CD4-positive, CD25-positive, alpha-beta regulatory T cell (primary cell): ENCODE measurements at regions not wholly inside any gene's neighbourhood (a gene's known extent, or its start where the extent isn't known, plus 50 kb on each side); places are given as distances from the start of the nearest gene placed in this dataset.
"Not testable (repeated sequence)": the region's sequence is repeated elsewhere in the genome, so short reads cannot be mapped to it uniquely, and the experiment has no call there.

ENCODE experiments used
- ATAC-seq, 2 donors: fragments of 150-1000 bp; cut with Tn5 transposase; one replicate each; pipeline ENCODE4 v1.10.0; 2021; ENCODE audit warnings: low read depth in 2 of 2, moderate number of reproducible peaks in 2 of 2, moderate library complexity in 1 of 2
- DNase-seq, 3 donors: peaks; one replicate each; pipeline versions ENCODE4 v3.0.0 to v3.0.0-alpha.2; 2012 to 2022; ENCODE audit warnings: mixed read lengths in 1 of 3
- H3K27ac ChIP-seq: one replicate; pipeline ENCODE4 v1.7.0; 2013; ENCODE audit warnings: mild to moderate bottlenecking, low read length; ENCODE audit not compliant: insufficient read depth, poor library complexity, severe bottlenecking
- H3K27me3 ChIP-seq: one replicate; pipeline ENCODE4 v1.7.0; 2013; ENCODE audit warnings: low read length; ENCODE audit not compliant: control insufficient read depth, insufficient read depth
- H3K36me3 ChIP-seq: one replicate; pipeline ENCODE4 v1.7.0; 2013; ENCODE audit warnings: mild to moderate bottlenecking, low read length, moderate library complexity; ENCODE audit not compliant: control insufficient read depth, insufficient read depth
- H3K4me1 ChIP-seq: 2 replicates; pipeline ENCODE4 v1.7.0; 2013; ENCODE audit warnings: mild to moderate bottlenecking, low read length; ENCODE audit not compliant: insufficient read depth, control insufficient read depth, poor library complexity, severe bottlenecking
- H3K4me3 ChIP-seq: one replicate; pipeline ENCODE4 v1.7.0; 2013; ENCODE audit warnings: low read depth, mild to moderate bottlenecking, low read length, moderate library complexity
- H3K9me3 ChIP-seq, 2 experiments: 1 replicate in 1 of 2; 2 replicates in 1 of 2; pipeline ENCODE4 v1.7.0; 2013; ENCODE audit warnings: low read length in 2 of 2, mild to moderate bottlenecking in 1 of 2, moderate library complexity in 1 of 2; ENCODE audit not compliant: control insufficient read depth in 2 of 2
- H3K27ac Mint-ChIP-seq, 3 donors: one replicate each; pipeline ENCODE4 v1.8.0; 2020 to 2022; ENCODE audit warnings: mild to moderate bottlenecking in 3 of 3, mixed read lengths in 3 of 3, moderate library complexity in 2 of 3
- H3K27me3 Mint-ChIP-seq: one replicate; pipeline ENCODE4 v1.8.0; 2022; ENCODE audit warnings: mild to moderate bottlenecking, mixed read lengths
- H3K36me3 Mint-ChIP-seq: one replicate; pipeline ENCODE4 v1.8.0; 2020; ENCODE audit warnings: mixed read lengths
- H3K4me1 Mint-ChIP-seq, 4 donors: one replicate each; pipeline ENCODE4 v1.8.0; 2020 to 2022; ENCODE audit warnings: mixed read lengths in 4 of 4, mild to moderate bottlenecking in 1 of 4
- H3K4me3 Mint-ChIP-seq, 4 donors: one replicate each; pipeline ENCODE4 v1.8.0; 2020 to 2022; ENCODE audit warnings: mild to moderate bottlenecking in 4 of 4, mixed read lengths in 4 of 4, moderate library complexity in 3 of 4
- H3K9me3 Mint-ChIP-seq, 7 donors: one replicate each; pipeline ENCODE4 v1.8.0; 2020 to 2022; ENCODE audit warnings: mixed read lengths in 7 of 7, mild to moderate bottlenecking in 3 of 7, moderate library complexity in 2 of 7

DNA sequence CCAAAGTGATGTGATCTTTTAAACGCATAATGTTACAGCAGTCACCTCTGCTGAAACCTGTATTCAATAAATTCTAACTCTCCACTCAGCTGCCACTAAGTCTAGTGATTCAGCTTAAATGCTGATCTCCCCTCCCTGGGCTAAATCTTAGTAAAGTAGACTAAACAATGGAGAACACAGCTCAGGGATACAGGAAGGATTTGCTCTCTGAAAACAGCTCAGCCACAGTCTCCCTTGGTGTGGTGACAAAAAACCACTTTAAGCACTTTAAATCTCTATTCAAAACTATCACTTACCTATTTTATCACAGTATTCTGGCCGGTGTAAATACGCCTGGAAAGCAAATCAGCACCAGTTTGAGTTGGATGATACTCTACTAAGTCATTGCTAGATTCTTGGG, 130.6 kb downstream of the RFX6 start:
- Mint-ChIP-seq H3K36me3 (no peaks in the 10 kb centered on the region), H3K9me3 (peaks cover 0 to 7% (median 0%) of the 10 kb centered on the region in 7 donors), H3K27ac (no peak overlapping the region), H3K4me1 (no peaks in the 10 kb centered on the region), H3K4me3 (no peak overlapping the region), H3K27me3 (no peaks in the 10 kb centered on the region)
- DNase-seq (no peak), ATAC-seq (no peak)
- no peaks in the 10 kb centered on the region for H3K36me3 ChIP-seq
- H3K27ac ChIP-seq: no peak overlapping the region
- H3K4me1 ChIP-seq: no peaks in the 10 kb centered on the region
- H3K27me3 ChIP-seq: no peaks in the 10 kb centered on the region
- no peaks in the 10 kb centered on the region for H3K9me3 ChIP-seq
- no peak overlapping the region for H3K4me3 ChIP-seq

DNA sequence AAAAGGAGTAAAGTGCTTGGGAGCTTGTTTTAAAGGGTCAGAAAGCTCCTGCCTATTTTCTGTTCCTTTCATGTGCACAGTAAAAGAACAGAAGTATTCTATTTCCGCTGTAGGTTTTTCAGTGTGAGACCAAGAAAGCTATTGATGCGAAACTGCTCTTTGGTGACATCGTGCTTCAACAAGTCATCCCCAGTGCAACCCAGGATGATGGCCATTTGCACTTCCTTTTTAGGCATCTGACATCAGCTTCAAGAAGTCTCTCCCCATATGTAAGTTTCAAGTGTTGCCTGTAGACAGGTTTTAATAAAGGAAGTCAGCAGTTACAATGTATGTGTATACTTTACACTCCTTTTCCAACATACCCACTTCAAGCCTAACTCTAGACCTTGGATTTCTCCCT, 131.6 kb downstream of the RFX6 start:
- no peaks in the 10 kb centered on the region for H3K4me1 Mint-ChIP-seq
- H3K27me3 ChIP-seq: no peaks in the 10 kb centered on the region
- no peaks in the 10 kb centered on the region for H3K36me3 ChIP-seq
- no peaks in the 10 kb centered on the region for H3K27me3 Mint-ChIP-seq
- no peak overlapping the region for H3K4me3 ChIP-seq
- no peaks in the 10 kb centered on the region for H3K36me3 Mint-ChIP-seq
- H3K9me3 Mint-ChIP-seq: peaks cover 0 to 7% (median 0%) of the 10 kb centered on the region in 7 donors
- no peak overlapping the region for H3K27ac ChIP-seq
- no peak overlapping the region for H3K27ac Mint-ChIP-seq
- H3K4me1 ChIP-seq: no peaks in the 10 kb centered on the region
- DNase-seq (no peak), ATAC-seq (no peak)
- H3K4me3 Mint-ChIP-seq: no peak overlapping the region
- no peaks in the 10 kb centered on the region for H3K9me3 ChIP-seq

DNA sequence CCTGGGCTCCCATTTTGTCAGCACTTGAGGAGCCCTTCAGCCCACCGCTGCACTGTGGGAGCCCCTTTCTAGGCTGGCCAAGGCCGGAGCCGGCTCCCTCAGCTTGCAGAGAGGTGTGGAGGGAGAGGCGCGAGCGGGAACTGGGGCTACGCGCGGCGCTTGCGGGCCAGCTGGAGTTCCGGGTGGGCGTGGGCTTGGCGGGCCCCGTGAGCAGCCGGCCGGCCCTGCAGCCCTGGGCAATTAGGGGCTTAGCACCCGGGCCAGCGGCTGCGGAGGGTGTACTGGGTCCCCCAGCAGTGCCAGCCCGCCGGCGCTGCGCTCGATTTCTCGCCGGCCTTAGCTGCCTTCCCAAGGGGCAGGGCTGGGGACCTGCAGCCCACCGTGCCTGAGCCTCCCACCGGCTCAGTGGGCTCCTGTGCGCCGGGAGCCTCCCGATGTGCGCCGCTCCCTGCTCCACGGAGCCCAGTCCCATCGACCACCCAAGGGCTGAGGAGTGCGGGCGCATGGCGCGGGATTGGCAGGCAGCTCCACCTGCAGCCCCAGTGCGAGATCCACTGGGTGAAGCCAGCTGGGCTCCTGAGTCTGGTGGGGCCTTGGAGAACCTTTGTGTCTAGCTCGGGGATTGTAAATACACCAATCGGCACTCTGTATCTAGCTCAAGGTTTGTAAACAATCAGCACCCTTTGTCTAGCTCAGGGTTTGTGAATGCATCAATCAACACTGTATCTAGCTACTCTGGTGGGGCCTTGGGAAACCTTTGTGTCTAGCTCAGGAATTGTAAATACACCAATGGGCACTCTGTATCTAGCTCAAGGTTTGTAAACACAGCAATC, 137.8 kb downstream of the RFX6 start:
- H3K9me3 ChIP-seq, H3K27me3 ChIP-seq, H3K27me3 Mint-ChIP-seq, H3K36me3 ChIP-seq, H3K4me1 Mint-ChIP-seq, H3K4me3 ChIP-seq, DNase-seq, H3K36me3 Mint-ChIP-seq, ATAC-seq, H3K4me3 Mint-ChIP-seq, H3K27ac ChIP-seq, H3K27ac Mint-ChIP-seq, H3K4me1 ChIP-seq: not testable (repeated sequence)
- H3K9me3 Mint-ChIP-seq: peaks cover 3 to 15% (median 6%) of the 10 kb centered on the region in 7 donors

DNA sequence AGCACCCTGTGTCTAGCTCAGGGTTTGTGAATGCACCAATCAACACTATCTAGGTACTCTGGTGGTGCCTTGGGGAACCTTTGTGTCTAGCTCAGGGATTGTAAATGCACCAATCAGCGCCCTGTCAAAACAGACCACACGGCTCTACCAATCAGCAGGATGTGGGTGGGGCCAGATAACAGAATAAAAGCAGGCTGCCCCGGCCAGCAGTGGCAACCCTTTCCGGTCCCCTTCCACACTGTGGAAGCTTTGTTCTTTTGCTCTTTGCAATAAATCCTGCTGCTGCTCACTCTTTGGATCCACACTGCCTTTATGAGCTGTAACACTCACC, 138.4 kb downstream of the RFX6 start:
- H3K36me3 Mint-ChIP-seq, H3K4me3 Mint-ChIP-seq, H3K27ac ChIP-seq, H3K27me3 ChIP-seq, H3K27me3 Mint-ChIP-seq, H3K4me1 Mint-ChIP-seq, ATAC-seq, H3K9me3 ChIP-seq, DNase-seq, H3K27ac Mint-ChIP-seq, H3K4me3 ChIP-seq, H3K4me1 ChIP-seq, H3K36me3 ChIP-seq: not testable (repeated sequence)
- H3K9me3 Mint-ChIP-seq: peaks cover 3 to 15% (median 6%) of the 10 kb centered on the region in 7 donors

DNA sequence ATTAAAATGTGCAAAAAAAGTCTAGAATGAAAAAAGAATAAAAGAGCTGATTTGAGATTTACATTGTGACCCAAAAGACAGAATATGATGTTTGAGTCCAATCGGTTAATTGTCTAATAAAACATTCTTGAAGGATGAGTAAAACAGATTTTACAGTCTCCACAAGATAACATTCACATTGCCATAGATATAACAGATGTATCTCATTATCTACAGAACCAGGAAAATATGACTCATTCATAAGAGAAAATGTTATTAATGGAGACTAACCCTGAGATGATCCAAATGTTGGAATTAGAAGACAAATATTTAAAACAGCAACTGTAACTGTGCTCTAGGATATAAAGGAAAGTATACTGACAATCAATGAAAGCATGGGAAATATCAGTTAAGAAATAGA, 141.7 kb downstream of the RFX6 start:
- DNase-seq (no peak), ATAC-seq (no peak)
- no peaks in the 10 kb centered on the region for H3K27me3 Mint-ChIP-seq
- peaks cover 0 to 14% (median 6%) of the 10 kb centered on the region in 7 donors for H3K9me3 Mint-ChIP-seq
- H3K4me1 ChIP-seq: no peaks in the 10 kb centered on the region
- H3K36me3 ChIP-seq: no peaks in the 10 kb centered on the region
- H3K4me1 Mint-ChIP-seq: no peaks in the 10 kb centered on the region
- H3K27ac ChIP-seq: no peak overlapping the region
- no peak overlapping the region for H3K4me3 ChIP-seq
- no peaks in the 10 kb centered on the region for H3K36me3 Mint-ChIP-seq
- H3K4me3 Mint-ChIP-seq: no peak overlapping the region
- H3K9me3 ChIP-seq: no peaks in the 10 kb centered on the region
- no peaks in the 10 kb centered on the region for H3K27me3 ChIP-seq
- H3K27ac Mint-ChIP-seq: no peak overlapping the region

DNA sequence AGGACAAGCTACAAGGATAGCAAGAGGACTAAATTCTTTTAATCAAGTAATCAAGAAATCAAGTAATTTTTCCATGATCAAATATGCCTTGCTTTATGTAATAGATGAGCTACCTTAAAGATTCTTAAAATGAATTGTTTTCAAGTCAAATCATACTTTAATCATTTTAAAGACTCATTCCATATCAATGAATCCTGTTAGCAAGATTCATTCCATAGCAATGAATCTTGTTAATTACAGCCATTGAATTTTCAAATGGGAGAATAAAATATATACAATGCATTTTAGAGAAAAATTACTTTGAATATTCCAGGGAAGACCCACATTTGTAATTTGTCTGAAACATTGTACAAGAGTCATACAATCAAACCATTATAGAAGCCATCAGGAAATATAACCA, 145.7 kb downstream of the RFX6 start:
- ATAC-seq: no peak
- no peaks in the 10 kb centered on the region for H3K36me3 ChIP-seq
- no peak for DNase-seq

DNA sequence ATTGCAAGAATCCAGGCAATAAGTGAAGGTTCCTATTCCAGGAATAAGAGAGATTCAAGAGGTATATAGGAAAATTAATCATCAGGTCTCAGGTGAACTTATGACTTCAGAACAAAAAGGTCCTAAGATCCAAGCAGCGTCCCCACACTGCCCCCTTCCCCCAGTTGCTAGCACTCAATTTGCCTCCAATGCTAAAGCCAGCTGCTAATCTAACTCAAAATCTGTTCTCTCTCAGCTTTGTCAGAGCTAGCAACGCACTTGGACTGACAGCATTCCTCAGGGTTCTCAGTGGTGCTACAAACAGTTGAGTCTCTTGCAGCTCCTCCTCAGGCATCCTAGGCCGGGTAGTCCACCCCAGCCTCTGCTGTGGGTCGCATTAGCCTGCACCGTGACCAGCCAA, 148.3 kb downstream of the RFX6 start:
- no peak overlapping the region for H3K27ac Mint-ChIP-seq

More for the DNA sequence above, 145.7 kb downstream of the RFX6 start:
- Mint-ChIP-seq H3K4me3 (no peak overlapping the region), H3K4me1 (no peaks in the 10 kb centered on the region), H3K27me3 (no peaks in the 10 kb centered on the region), H3K27ac (no peak overlapping the region), H3K9me3 (peaks cover 0 to 7% (median 2%) of the 10 kb centered on the region in 7 donors), H3K36me3 (no peaks in the 10 kb centered on the region)
- no peak overlapping the region for H3K4me3 ChIP-seq
- no peaks in the 10 kb centered on the region for H3K4me1 ChIP-seq
- no peaks in the 10 kb centered on the region for H3K27me3 ChIP-seq
- H3K27ac ChIP-seq: no peak overlapping the region
- no peaks in the 10 kb centered on the region for H3K9me3 ChIP-seq

DNA sequence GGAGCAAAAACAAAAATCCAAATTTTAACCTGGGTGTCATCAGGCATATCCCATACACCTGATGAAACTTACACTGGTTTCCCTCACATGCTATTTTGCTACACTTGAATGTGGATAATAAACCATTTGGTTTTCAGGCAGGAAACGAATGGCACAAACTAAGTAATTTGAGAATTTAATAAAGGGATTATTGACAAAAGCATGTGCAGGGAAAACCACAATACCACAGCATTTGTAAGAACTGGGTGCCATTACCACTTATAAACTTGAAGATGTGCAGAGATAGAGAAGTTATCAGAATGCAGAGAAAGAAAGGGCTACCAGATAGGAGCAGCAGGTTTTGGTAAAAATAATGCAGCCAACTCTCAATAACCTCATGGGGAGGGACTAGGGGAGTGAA, 151.2 kb downstream of the RFX6 start:
- Mint-ChIP-seq H3K4me1 (no peaks in the 10 kb centered on the region), H3K9me3 (peaks cover 0 to 4% (median 2%) of the 10 kb centered on the region in 7 donors), H3K27me3 (no peaks in the 10 kb centered on the region), H3K4me3 (no peak overlapping the region), H3K27ac (no peak overlapping the region), H3K36me3 (no peaks in the 10 kb centered on the region)
- no peaks in the 10 kb centered on the region for H3K4me1 ChIP-seq
- H3K27ac ChIP-seq: no peak overlapping the region
- no peaks in the 10 kb centered on the region for H3K27me3 ChIP-seq
- H3K9me3 ChIP-seq: no peaks in the 10 kb centered on the region
- H3K4me3 ChIP-seq: no peak overlapping the region
- DNase-seq (no peak), ATAC-seq (no peak)
- H3K36me3 ChIP-seq: no peaks in the 10 kb centered on the region

More for the DNA sequence above, 148.3 kb downstream of the RFX6 start:
- no peaks in the 10 kb centered on the region for H3K36me3 ChIP-seq
- Mint-ChIP-seq H3K27me3 (no peaks in the 10 kb centered on the region), H3K9me3 (peaks cover 0 to 5% (median 2%) of the 10 kb centered on the region in 7 donors), H3K4me3 (no peak overlapping the region), H3K4me1 (no peaks in the 10 kb centered on the region), H3K36me3 (no peaks in the 10 kb centered on the region)
- no peaks in the 10 kb centered on the region for H3K9me3 ChIP-seq
- no peaks in the 10 kb centered on the region for H3K4me1 ChIP-seq
- no peak for ATAC-seq
- H3K4me3 ChIP-seq: no peak overlapping the region
- no peaks in the 10 kb centered on the region for H3K27me3 ChIP-seq
- DNase-seq: no peak
- H3K27ac ChIP-seq: no peak overlapping the region
